ENCODE measurements at regions not wholly inside any gene's neighbourhood (a gene's known extent, or its start where the extent isn't known, plus 50 kb on each side); places are given as distances from the start of the nearest gene placed in this dataset.
"Not testable (repeated sequence)": the region's sequence is repeated elsewhere in the genome, so short reads cannot be mapped to it uniquely, and the experiment has no call there.

- H3K4me3 Mint-ChIP-seq (ENCODE audit: unreplicated experiment) = peak overlapping the region; percentile 4
- H3K9me3 Mint-ChIP-seq (ENCODE audit: unreplicated experiment) = no peaks in the 10 kb centered on the region
- no peaks in the 10 kb centered on the region for H3K36me3 Mint-ChIP-seq (ENCODE audit: insufficient read depth, unreplicated experiment)
- POLR2A ChIA-PET = interaction anchor here (0.6 to 1.4 kb wide), 8 partner anchors 10 to 223 kb away, joined by 3 to 5 read pairs (median 3); no protein-coding TSS in a partner anchor
- peaks cover 18% of the 10 kb centered on the region for H3K4me1 Mint-ChIP-seq (ENCODE audit: insufficient read depth, unreplicated experiment)
- no TSS peak for BruUV-seq (replicated peaks)
- CTCF ChIA-PET = interaction anchor here (0.6 to 3.2 kb wide), 6 partner anchors 11 to 105 kb away, joined by 3 to 10 read pairs (median 4); no protein-coding TSS in a partner anchor
- peak; percentile 85 for DNase-seq (ENCODE audit: unreplicated experiment)
- H3K27ac Mint-ChIP-seq (ENCODE audit: low read depth, unreplicated experiment) = peak overlapping the region; percentile 82
- intact Hi-C loops (cut with micrococcal nuclease) = no loop called here
- no peak for TF ChIP-seq CTCF (IDR thresholded peaks at IDR 0.05; ENCODE audit: unreplicated experiment)
- no peaks in the 10 kb centered on the region for H3K27me3 Mint-ChIP-seq (ENCODE audit: insufficient read depth, unreplicated experiment)
These were observed 56.9 kb upstream of the SHB start for GRCh38 chr9:38125889-38126288.

GRCh38 chr9:38123359-38123758 is 54.3 kb upstream of the SHB start:
- POLR2A ChIA-PET; H3K36me3 Mint-ChIP-seq (ENCODE audit: insufficient read depth, unreplicated experiment); DNase-seq (ENCODE audit: unreplicated experiment); H3K27me3 Mint-ChIP-seq (ENCODE audit: insufficient read depth, unreplicated experiment); H3K4me3 Mint-ChIP-seq (ENCODE audit: unreplicated experiment); H3K9me3 Mint-ChIP-seq (ENCODE audit: unreplicated experiment); intact Hi-C loops (cut with micrococcal nuclease); H3K27ac Mint-ChIP-seq (ENCODE audit: low read depth, unreplicated experiment); BruUV-seq (replicated peaks): not testable (repeated sequence)
- CTCF ChIA-PET = interaction anchor here (0.8 kb wide), 1 partner anchor 53 kb away, joined by 3 read pairs; no protein-coding TSS in a partner anchor
- peaks cover 24% of the 10 kb centered on the region for H3K4me1 Mint-ChIP-seq (ENCODE audit: insufficient read depth, unreplicated experiment)

- H3K4me3 Mint-ChIP-seq (ENCODE audit: unreplicated experiment) = no peak overlapping the region
- H3K27me3 Mint-ChIP-seq (ENCODE audit: insufficient read depth, unreplicated experiment) = peaks cover under 1% of the 10 kb centered on the region
- intact Hi-C loops (cut with micrococcal nuclease) = no loop called here
- no peaks in the 10 kb centered on the region for H3K9me3 Mint-ChIP-seq (ENCODE audit: unreplicated experiment)
- CTCF ChIA-PET = interaction anchor here (0.7 to 0.9 kb wide), 2 partner anchors 12 to 33 kb away, joined by 3 to 5 read pairs; no protein-coding TSS in a partner anchor
- no peak for DNase-seq (ENCODE audit: unreplicated experiment)
- peaks cover 18% of the 10 kb centered on the region for H3K4me1 Mint-ChIP-seq (ENCODE audit: insufficient read depth, unreplicated experiment)
- TF ChIP-seq CTCF (IDR thresholded peaks at IDR 0.05; ENCODE audit: unreplicated experiment) = no peak
- BruUV-seq (replicated peaks) = no TSS peak
- no peaks in the 10 kb centered on the region for H3K36me3 Mint-ChIP-seq (ENCODE audit: insufficient read depth, unreplicated experiment)
- POLR2A ChIA-PET = interaction anchor here (1.6 kb wide), 1 partner anchor 15 kb away, joined by 3 read pairs; no protein-coding TSS in a partner anchor
- no peak overlapping the region for H3K27ac Mint-ChIP-seq (ENCODE audit: low read depth, unreplicated experiment)
These were observed 51.9 kb upstream of the SHB start for GRCh38 chr9:38120961-38121360.

- peaks cover 6% of the 10 kb centered on the region for H3K4me1 Mint-ChIP-seq (ENCODE audit: insufficient read depth, unreplicated experiment)
- no peak for DNase-seq (ENCODE audit: unreplicated experiment)
- ChIA-PET POLR2A (no interaction called here), CTCF (no interaction called here)
- no TSS peak for BruUV-seq (replicated peaks)
- peaks cover 13% of the 10 kb centered on the region for H3K27me3 Mint-ChIP-seq (ENCODE audit: insufficient read depth, unreplicated experiment)
- no peak for TF ChIP-seq CTCF (IDR thresholded peaks at IDR 0.05; ENCODE audit: unreplicated experiment)
- intact Hi-C loops (cut with micrococcal nuclease) = no loop called here
- no peaks in the 10 kb centered on the region for H3K9me3 Mint-ChIP-seq (ENCODE audit: unreplicated experiment)
- H3K4me3 Mint-ChIP-seq (ENCODE audit: unreplicated experiment) = no peak overlapping the region
- no peak overlapping the region for H3K27ac Mint-ChIP-seq (ENCODE audit: low read depth, unreplicated experiment)
- H3K36me3 Mint-ChIP-seq (ENCODE audit: insufficient read depth, unreplicated experiment) = no peaks in the 10 kb centered on the region
These were observed 50.7 kb upstream of the SHB start for GRCh38 chr9:38119560-38120236.
